Hepatocyte (in vitro differentiated cells): ENCODE measurements at regions not wholly inside any gene's neighbourhood (a gene's known extent, or its start where the extent isn't known, plus 50 kb on each side); places are given as distances from the start of the nearest gene placed in this dataset.

Source experiments
- DNase-seq: peaks from one replicate; pipeline ENCODE4 v3.0.0-alpha.2; 2016; ENCODE audit warnings: low spot score
- H2AFZ ChIP-seq: fragments of 200-600 bp; sonication (generic); 2 replicates; pipeline ENCODE4 v1.6.0; 2016; ENCODE audit warnings: antibody characterized with exemption, mild to moderate bottlenecking
- H3K27ac ChIP-seq: fragments of 200-600 bp; sonication (generic); 2 replicates; pipeline ENCODE4 v1.5.1; 2016; ENCODE audit warnings: mild to moderate bottlenecking
- H3K27me3 ChIP-seq: fragments of 200-600 bp; sonication (generic); 2 replicates; pipeline ENCODE4 v1.6.1; 2016
- H3K36me3 ChIP-seq: fragments of 200-600 bp; sonication (generic); replicated peaks from 2 replicates; pipeline ENCODE4 v1.5.1; 2016; ENCODE audit warnings: low read depth; ENCODE audit not compliant: insufficient read depth
- H3K4me1 ChIP-seq: fragments of 200-600 bp; sonication (generic); 2 replicates; pipeline ENCODE4 v1.5.1; 2016; ENCODE audit warnings: mild to moderate bottlenecking, moderate library complexity; ENCODE audit not compliant: insufficient read depth
- H3K4me2 ChIP-seq: fragments of 200-600 bp; sonication (generic); 2 replicates; pipeline ENCODE4 v1.6.0; 2016
- H3K4me3 ChIP-seq: fragments of 200-600 bp; sonication (generic); 2 replicates; pipeline ENCODE4 v1.5.1; 2016; ENCODE audit warnings: mild to moderate bottlenecking
- H3K79me2 ChIP-seq: fragments of 200-600 bp; sonication (generic); 2 replicates; pipeline ENCODE4 v1.6.0; 2017; ENCODE audit warnings: mild to moderate bottlenecking
- H3K9me2 ChIP-seq: fragments of 200-600 bp; sonication (generic); replicated peaks from 2 replicates; pipeline ENCODE4 v1.6.0; 2017; ENCODE audit warnings: mild to moderate bottlenecking; ENCODE audit not compliant: insufficient read depth
- H3K9me3 ChIP-seq: fragments of 200-600 bp; sonication (generic); 2 replicates; pipeline ENCODE4 v1.5.1; 2016; ENCODE audit warnings: low read depth, mild to moderate bottlenecking
- H4K20me1 ChIP-seq: fragments of 200-600 bp; sonication (generic); 2 replicates; pipeline ENCODE4 v1.6.0; 2016; ENCODE audit warnings: mild to moderate bottlenecking; ENCODE audit not compliant: insufficient read depth, poor library complexity, severe bottlenecking
- CTCF ChIP-seq: fragments of 200-600 bp; sonication (generic); IDR thresholded peaks from 2 replicates; pipeline ENCODE4 v1.5.1; 2016; ENCODE audit warnings: antibody characterized with exemption, mild to moderate bottlenecking; ENCODE audit not compliant: poor library complexity
- EZH2 ChIP-seq: fragments of 200-600 bp; sonication (generic); IDR thresholded peaks from 2 replicates; pipeline ENCODE4 v1.6.1; 2016; ENCODE audit warnings: antibody characterized with exemption, mild to moderate bottlenecking, borderline replicate concordance
- EZH2phosphoT487 ChIP-seq: fragments of 200-600 bp; sonication (generic); IDR thresholded peaks from one replicate; pipeline ENCODE4 v1.6.1; 2018; ENCODE audit warnings: antibody characterized with exemption, mild to moderate bottlenecking, low read depth, moderate library complexity; ENCODE audit not compliant: unreplicated experiment, severe bottlenecking
- WGBS: methylation state at CpG from one replicate; pipeline ENCODE4 v1.1.6; 2016; ENCODE audit warnings: low lambda C conversion rate; ENCODE audit errors: missing lambda C conversion rate; 5-methylcytosine and 5-hydroxymethylcytosine counted together

GRCh38 chr2:19120941-19121750, 237.3 kb downstream of the OSR1 start:
- H2AFZ ChIP-seq, result no peak overlapping the region
- WGBS, result 77% methylated on average over 12 of the region's 12 CpGs
- H3K9me3 ChIP-seq, result no peaks in the 10 kb centered on the region
- no peaks in the 10 kb centered on the region for H3K27me3 ChIP-seq
- H3K4me3 ChIP-seq, result no peak overlapping the region
- H3K36me3 ChIP-seq, result no peaks in the 10 kb centered on the region
- peak overlapping the region; percentile 15 for H3K27ac ChIP-seq
- no peaks in the 10 kb centered on the region for H3K9me2 ChIP-seq
- no peaks in the 10 kb centered on the region for H3K79me2 ChIP-seq
- no peaks in the 10 kb centered on the region for H4K20me1 ChIP-seq
- H3K4me1 ChIP-seq, result no peaks in the 10 kb centered on the region
- TF ChIP-seq EZH2phosphoT487 (no peak), CTCF (no peak), EZH2 (no peak)
- no peak for DNase-seq
- H3K4me2 ChIP-seq, result no peak overlapping the region

GRCh38 chr2:19120181-19120580, 238.2 kb downstream of the OSR1 start:
- Histone ChIP-seq H3K4me1 (no peaks in the 10 kb centered on the region), H3K4me2 (no peak overlapping the region), H3K36me3 (no peaks in the 10 kb centered on the region), H3K9me2 (no peaks in the 10 kb centered on the region), H3K79me2 (no peaks in the 10 kb centered on the region), H3K27me3 (no peaks in the 10 kb centered on the region), H3K9me3 (no peaks in the 10 kb centered on the region), H4K20me1 (no peaks in the 10 kb centered on the region), H3K27ac (no peak overlapping the region), H3K4me3 (no peak overlapping the region), H2AFZ (no peak overlapping the region)
- no peak for DNase-seq
- WGBS, result 91% methylated on average over 5 of the region's 5 CpGs
- no peak for TF ChIP-seq CTCF
- no peak for TF ChIP-seq EZH2phosphoT487
- TF ChIP-seq EZH2, result no peak

- H3K4me3 ChIP-seq, result no peak overlapping the region
- no peak for TF ChIP-seq CTCF
- no peak for TF ChIP-seq EZH2phosphoT487
- TF ChIP-seq EZH2, result no peak
- H3K27me3 ChIP-seq, result no peaks in the 10 kb centered on the region
- DNase-seq, result no peak
- no peak overlapping the region for H3K27ac ChIP-seq
- no peak overlapping the region for H3K4me2 ChIP-seq
- H3K4me1 ChIP-seq, result no peaks in the 10 kb centered on the region
- H3K9me3 ChIP-seq, result no peaks in the 10 kb centered on the region
- 92% methylated on average over 3 of the region's 3 CpGs for WGBS
- H3K9me2 ChIP-seq, result no peaks in the 10 kb centered on the region
- no peak overlapping the region for H2AFZ ChIP-seq
- no peaks in the 10 kb centered on the region for H3K79me2 ChIP-seq
- H4K20me1 ChIP-seq, result no peaks in the 10 kb centered on the region
- H3K36me3 ChIP-seq, result no peaks in the 10 kb centered on the region
Measured at GRCh38 chr2:19119326-19120001, 239.0 kb downstream of the OSR1 start.
